HL-60 (cell line): ENCODE measurements at regions not wholly inside any gene's neighbourhood (a gene's known extent, or its start where the extent isn't known, plus 50 kb on each side); places are given as distances from the start of the nearest gene placed in this dataset.

Experiments used
- GABPA ChIP-seq: IDR thresholded peaks from 2 replicates; pipeline ENCODE4 v1.6.1; 2012; ENCODE audit warnings: low read depth
- POLR2AphosphoS5 ChIP-seq: IDR thresholded peaks from 2 replicates; pipeline ENCODE4 v1.6.1; 2012; ENCODE audit warnings: low read depth
- SPI1 ChIP-seq: IDR thresholded peaks from 2 replicates; pipeline ENCODE4 v1.6.1; 2012; ENCODE audit warnings: low read depth, mild to moderate bottlenecking, borderline replicate concordance
- TF ChIP-seq, protein P1 (sequence below): IDR thresholded peaks from one replicate; pipeline ENCODE4 v1.5.1; 2011; ENCODE audit warnings: low read length, control low read depth, inconsistent platforms; ENCODE audit not compliant: insufficient read depth
- TF ChIP-seq, protein P2 (sequence below): IDR thresholded peaks from 2 replicates; pipeline ENCODE4 v1.6.1; 2012; ENCODE audit warnings: low read depth; ENCODE audit not compliant: insufficient replicate concordance

- TF ChIP-seq POLR2AphosphoS5 (no peak), GABPA (no peak), SPI1 (no peak)
- TF ChIP-seq, protein P1, sequence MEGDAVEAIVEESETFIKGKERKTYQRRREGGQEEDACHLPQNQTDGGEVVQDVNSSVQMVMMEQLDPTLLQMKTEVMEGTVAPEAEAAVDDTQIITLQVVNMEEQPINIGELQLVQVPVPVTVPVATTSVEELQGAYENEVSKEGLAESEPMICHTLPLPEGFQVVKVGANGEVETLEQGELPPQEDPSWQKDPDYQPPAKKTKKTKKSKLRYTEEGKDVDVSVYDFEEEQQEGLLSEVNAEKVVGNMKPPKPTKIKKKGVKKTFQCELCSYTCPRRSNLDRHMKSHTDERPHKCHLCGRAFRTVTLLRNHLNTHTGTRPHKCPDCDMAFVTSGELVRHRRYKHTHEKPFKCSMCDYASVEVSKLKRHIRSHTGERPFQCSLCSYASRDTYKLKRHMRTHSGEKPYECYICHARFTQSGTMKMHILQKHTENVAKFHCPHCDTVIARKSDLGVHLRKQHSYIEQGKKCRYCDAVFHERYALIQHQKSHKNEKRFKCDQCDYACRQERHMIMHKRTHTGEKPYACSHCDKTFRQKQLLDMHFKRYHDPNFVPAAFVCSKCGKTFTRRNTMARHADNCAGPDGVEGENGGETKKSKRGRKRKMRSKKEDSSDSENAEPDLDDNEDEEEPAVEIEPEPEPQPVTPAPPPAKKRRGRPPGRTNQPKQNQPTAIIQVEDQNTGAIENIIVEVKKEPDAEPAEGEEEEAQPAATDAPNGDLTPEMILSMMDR: no peak
- TF ChIP-seq, protein P2, sequence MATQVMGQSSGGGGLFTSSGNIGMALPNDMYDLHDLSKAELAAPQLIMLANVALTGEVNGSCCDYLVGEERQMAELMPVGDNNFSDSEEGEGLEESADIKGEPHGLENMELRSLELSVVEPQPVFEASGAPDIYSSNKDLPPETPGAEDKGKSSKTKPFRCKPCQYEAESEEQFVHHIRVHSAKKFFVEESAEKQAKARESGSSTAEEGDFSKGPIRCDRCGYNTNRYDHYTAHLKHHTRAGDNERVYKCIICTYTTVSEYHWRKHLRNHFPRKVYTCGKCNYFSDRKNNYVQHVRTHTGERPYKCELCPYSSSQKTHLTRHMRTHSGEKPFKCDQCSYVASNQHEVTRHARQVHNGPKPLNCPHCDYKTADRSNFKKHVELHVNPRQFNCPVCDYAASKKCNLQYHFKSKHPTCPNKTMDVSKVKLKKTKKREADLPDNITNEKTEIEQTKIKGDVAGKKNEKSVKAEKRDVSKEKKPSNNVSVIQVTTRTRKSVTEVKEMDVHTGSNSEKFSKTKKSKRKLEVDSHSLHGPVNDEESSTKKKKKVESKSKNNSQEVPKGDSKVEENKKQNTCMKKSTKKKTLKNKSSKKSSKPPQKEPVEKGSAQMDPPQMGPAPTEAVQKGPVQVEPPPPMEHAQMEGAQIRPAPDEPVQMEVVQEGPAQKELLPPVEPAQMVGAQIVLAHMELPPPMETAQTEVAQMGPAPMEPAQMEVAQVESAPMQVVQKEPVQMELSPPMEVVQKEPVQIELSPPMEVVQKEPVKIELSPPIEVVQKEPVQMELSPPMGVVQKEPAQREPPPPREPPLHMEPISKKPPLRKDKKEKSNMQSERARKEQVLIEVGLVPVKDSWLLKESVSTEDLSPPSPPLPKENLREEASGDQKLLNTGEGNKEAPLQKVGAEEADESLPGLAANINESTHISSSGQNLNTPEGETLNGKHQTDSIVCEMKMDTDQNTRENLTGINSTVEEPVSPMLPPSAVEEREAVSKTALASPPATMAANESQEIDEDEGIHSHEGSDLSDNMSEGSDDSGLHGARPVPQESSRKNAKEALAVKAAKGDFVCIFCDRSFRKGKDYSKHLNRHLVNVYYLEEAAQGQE: no peak
These were observed 54.5 kb upstream of the SEMA6A start for GRCh38 chr5:116629168-116629567.
